ENCODE measurements at regions not wholly inside any gene's neighbourhood (a gene's known extent, or its start where the extent isn't known, plus 50 kb on each side); places are given as distances from the start of the nearest gene placed in this dataset.

- no peak for DNase-seq (ENCODE audit: low read depth)
- H3K4me3 ChIP-seq (ENCODE audit: low read length), result no peak overlapping the region
- TF ChIP-seq CTCF (conservative IDR thresholded peaks at IDR 0.05; ENCODE audit: low read depth, low read length), result no peak
These were observed 372.0 kb downstream of the RPS6KC1 start for GRCh38 chr1:213423041-213423440.

- TF ChIP-seq CTCF (conservative IDR thresholded peaks at IDR 0.05; ENCODE audit: low read depth, low read length), result no peak
- no peak overlapping the region for H3K4me3 ChIP-seq (ENCODE audit: low read length)
- no peak for DNase-seq (ENCODE audit: low read depth)
These were observed 372.6 kb downstream of the RPS6KC1 start for GRCh38 chr1:213423605-213424004.

- no peak overlapping the region for H3K4me3 ChIP-seq (ENCODE audit: low read length)
- no peak for DNase-seq (ENCODE audit: low read depth)
- no peak for TF ChIP-seq CTCF (conservative IDR thresholded peaks at IDR 0.05; ENCODE audit: low read depth, low read length)
These were observed 374.5 kb downstream of the RPS6KC1 start for GRCh38 chr1:213425376-213426030.

- H3K4me3 ChIP-seq (ENCODE audit: low read length), result no peak overlapping the region
- no peak for TF ChIP-seq CTCF (conservative IDR thresholded peaks at IDR 0.05; ENCODE audit: low read depth, low read length)
- DNase-seq (ENCODE audit: low read depth), result no peak
These were observed 378.6 kb downstream of the RPS6KC1 start for GRCh38 chr1:213429642-213430041.

- DNase-seq (ENCODE audit: low read depth), result no peak
- no peak for TF ChIP-seq CTCF (conservative IDR thresholded peaks at IDR 0.05; ENCODE audit: low read depth, low read length)
- no peak overlapping the region for H3K4me3 ChIP-seq (ENCODE audit: low read length)
These were observed 384.7 kb downstream of the RPS6KC1 start for GRCh38 chr1:213435715-213436114.

GRCh38 chr1:213438339-213438738 lies 387.3 kb downstream of the RPS6KC1 start:
- no peak overlapping the region for H3K4me3 ChIP-seq (ENCODE audit: low read length)
- TF ChIP-seq CTCF (conservative IDR thresholded peaks at IDR 0.05; ENCODE audit: low read depth, low read length), result no peak
- no peak for DNase-seq (ENCODE audit: low read depth)

- H3K4me3 ChIP-seq (ENCODE audit: low read length), result no peak overlapping the region
- no peak for TF ChIP-seq CTCF (conservative IDR thresholded peaks at IDR 0.05; ENCODE audit: low read depth, low read length)
- no peak for DNase-seq (ENCODE audit: low read depth)
These were observed 388.7 kb downstream of the RPS6KC1 start for GRCh38 chr1:213439703-213440102.

All from retinal pigment epithelial cell (primary cell).